GM12801 (cell line): ENCODE measurements at regions not wholly inside any gene's neighbourhood (a gene's known extent, or its start where the extent isn't known, plus 50 kb on each side); places are given as distances from the start of the nearest gene placed in this dataset.

ENCODE experiments used
- CTCF ChIP-seq: IDR thresholded peaks from one replicate; pipeline ENCODE4 v1.5.1; 2011; ENCODE audit warnings: control low read depth; ENCODE audit not compliant: insufficient read length; ENCODE audit errors: extremely low read depth

- TF ChIP-seq CTCF: no peak
Observed at GRCh38 chr3:21357241-21357640, 393.8 kb downstream of the ZNF385D start.

- no peak for TF ChIP-seq CTCF
Observed at GRCh38 chr3:21356402-21356801, 394.6 kb downstream of the ZNF385D start.

GRCh38 chr3:21345382-21345976, 405.5 kb downstream of the ZNF385D start:
- no peak for TF ChIP-seq CTCF

- no peak for TF ChIP-seq CTCF
Observed at GRCh38 chr3:21331857-21332256, 419.2 kb downstream of the ZNF385D start.

- TF ChIP-seq CTCF: no peak
Observed at GRCh38 chr3:21331321-21331720, 419.7 kb downstream of the ZNF385D start.

GRCh38 chr3:21330293-21330692, 420.7 kb downstream of the ZNF385D start:
- no peak for TF ChIP-seq CTCF

- no peak for TF ChIP-seq CTCF
Observed at GRCh38 chr3:21328711-21329390, 422.2 kb downstream of the ZNF385D start.
